Muscle layer of colon (tissue), 2 donors: ENCODE measurements at regions not wholly inside any gene's neighbourhood (a gene's known extent, or its start where the extent isn't known, plus 50 kb on each side); places are given as distances from the start of the nearest gene placed in this dataset.

Experiments
- H3K27ac ChIP-seq: one replicate; pipeline ENCODE4 v1.7.0; 2013; ENCODE audit warnings: low read depth, mild to moderate bottlenecking, low read length, moderate library complexity
- H3K27me3 ChIP-seq, 2 donors: one replicate each; pipeline ENCODE4 v1.7.0; 2013; ENCODE audit warnings: low read length in 2 of 2, mild to moderate bottlenecking in 2 of 2; ENCODE audit not compliant: insufficient read depth in 2 of 2, control insufficient read depth in 1 of 2
- H3K36me3 ChIP-seq: one replicate; pipeline ENCODE4 v1.7.0; 2013; ENCODE audit warnings: mild to moderate bottlenecking, low read length; ENCODE audit not compliant: insufficient read depth
- H3K4me1 ChIP-seq: one replicate; pipeline ENCODE4 v1.7.0; 2013; ENCODE audit warnings: mild to moderate bottlenecking, low read length; ENCODE audit not compliant: insufficient read depth
- H3K4me3 ChIP-seq, 2 donors: one replicate each; pipeline ENCODE4 v1.7.0; 2013; ENCODE audit warnings: low read length in 2 of 2, low read depth in 1 of 2, mild to moderate bottlenecking in 1 of 2, moderate library complexity in 1 of 2
- H3K9ac ChIP-seq: one replicate; pipeline ENCODE4 v1.7.0; 2013; ENCODE audit warnings: low read length
- H3K9me3 ChIP-seq: one replicate; pipeline ENCODE4 v1.7.0; 2013; ENCODE audit warnings: mild to moderate bottlenecking, low read length
- donor health status: abdominal sarcoma.
- donor health status: Adenocarcinoma of cecum.

GRCh38 chr10:3426190-3426845 lies 253.7 kb upstream of the PITRM1 start:
- no peaks in the 10 kb centered on the region for H3K9me3 ChIP-seq
- no peaks in the 10 kb centered on the region for H3K36me3 ChIP-seq
- no peak overlapping the region for H3K4me3 ChIP-seq
- peaks cover 26% of the 10 kb centered on the region for H3K4me1 ChIP-seq
- H3K27me3 ChIP-seq: no peaks in the 10 kb centered on the region
- no peak overlapping the region for H3K9ac ChIP-seq
- H3K27ac ChIP-seq: no peak overlapping the region

- H3K27ac ChIP-seq: no peak overlapping the region
These were observed 253.1 kb upstream of the PITRM1 start for GRCh38 chr10:3425716-3426115.

GRCh38 chr10:3425261-3425660 lies 252.7 kb upstream of the PITRM1 start:
- H3K27ac ChIP-seq: no peak overlapping the region
- H3K4me3 ChIP-seq: no peak overlapping the region
- no peaks in the 10 kb centered on the region for H3K9me3 ChIP-seq
- H3K36me3 ChIP-seq: no peaks in the 10 kb centered on the region
- H3K9ac ChIP-seq: no peak overlapping the region
- no peaks in the 10 kb centered on the region for H3K27me3 ChIP-seq
- peaks cover 23% of the 10 kb centered on the region for H3K4me1 ChIP-seq

More at GRCh38 chr10:3425716-3426115, 253.1 kb upstream of the PITRM1 start:
- Histone ChIP-seq H3K27me3 (no peaks in the 10 kb centered on the region), H3K4me1 (peaks cover 26% of the 10 kb centered on the region), H3K9ac (no peak overlapping the region), H3K9me3 (no peaks in the 10 kb centered on the region), H3K4me3 (no peak overlapping the region), H3K36me3 (no peaks in the 10 kb centered on the region)

GRCh38 chr10:3424111-3424851 lies 251.7 kb upstream of the PITRM1 start:
- no peaks in the 10 kb centered on the region for H3K9me3 ChIP-seq
- peaks cover 14% of the 10 kb centered on the region for H3K4me1 ChIP-seq
- H3K27ac ChIP-seq: no peak overlapping the region
- no peaks in the 10 kb centered on the region for H3K36me3 ChIP-seq
- H3K9ac ChIP-seq: no peak overlapping the region
- H3K27me3 ChIP-seq: no peaks in the 10 kb centered on the region
- no peak overlapping the region for H3K4me3 ChIP-seq

- Histone ChIP-seq H3K4me3 (no peak overlapping the region), H3K9me3 (no peaks in the 10 kb centered on the region), H3K4me1 (peaks cover 12% of the 10 kb centered on the region), H3K36me3 (no peaks in the 10 kb centered on the region), H3K9ac (no peak overlapping the region), H3K27me3 (no peaks in the 10 kb centered on the region), H3K27ac (no peak overlapping the region)
These were observed 250.8 kb upstream of the PITRM1 start for GRCh38 chr10:3423384-3423783.

GRCh38 chr10:3422282-3422681 lies 249.7 kb upstream of the PITRM1 start:
- Histone ChIP-seq H3K9ac (no peak overlapping the region), H3K9me3 (no peaks in the 10 kb centered on the region), H3K4me3 (no peak overlapping the region), H3K27me3 (no peaks in the 10 kb centered on the region), H3K4me1 (peaks cover 5% of the 10 kb centered on the region), H3K36me3 (no peaks in the 10 kb centered on the region), H3K27ac (no peak overlapping the region)

GRCh38 chr10:3421537-3422257 lies 249.1 kb upstream of the PITRM1 start:
- H3K36me3 ChIP-seq: no peaks in the 10 kb centered on the region
- no peak overlapping the region for H3K9ac ChIP-seq
- H3K9me3 ChIP-seq: no peaks in the 10 kb centered on the region
- H3K4me1 ChIP-seq: peaks cover 5% of the 10 kb centered on the region
- no peak overlapping the region for H3K4me3 ChIP-seq
- no peak overlapping the region for H3K27ac ChIP-seq
- no peaks in the 10 kb centered on the region for H3K27me3 ChIP-seq

- Histone ChIP-seq H3K9ac (no peak overlapping the region), H3K9me3 (no peaks in the 10 kb centered on the region), H3K27me3 (no peaks in the 10 kb centered on the region), H3K4me1 (no peaks in the 10 kb centered on the region), H3K36me3 (no peaks in the 10 kb centered on the region), H3K27ac (no peak overlapping the region), H3K4me3 (no peak overlapping the region)
These were observed 248.2 kb upstream of the PITRM1 start for GRCh38 chr10:3420527-3421469.

- Histone ChIP-seq H3K36me3 (no peaks in the 10 kb centered on the region), H3K9me3 (no peaks in the 10 kb centered on the region), H3K4me1 (no peaks in the 10 kb centered on the region), H3K4me3 (no peak overlapping the region), H3K9ac (no peak overlapping the region), H3K27me3 (no peaks in the 10 kb centered on the region), H3K27ac (no peak overlapping the region)
These were observed 247.3 kb upstream of the PITRM1 start for GRCh38 chr10:3419719-3420495.

GRCh38 chr10:3418926-3419325 lies 246.3 kb upstream of the PITRM1 start:
- no peak overlapping the region for H3K4me3 ChIP-seq
- H3K27me3 ChIP-seq: no peaks in the 10 kb centered on the region
- H3K9ac ChIP-seq: no peak overlapping the region
- H3K9me3 ChIP-seq: no peaks in the 10 kb centered on the region
- H3K4me1 ChIP-seq: no peaks in the 10 kb centered on the region
- no peaks in the 10 kb centered on the region for H3K36me3 ChIP-seq
- H3K27ac ChIP-seq: no peak overlapping the region
